ENCODE measurements at regions not wholly inside any gene's neighbourhood (a gene's known extent, or its start where the extent isn't known, plus 50 kb on each side); places are given as distances from the start of the nearest gene placed in this dataset.

DNA sequence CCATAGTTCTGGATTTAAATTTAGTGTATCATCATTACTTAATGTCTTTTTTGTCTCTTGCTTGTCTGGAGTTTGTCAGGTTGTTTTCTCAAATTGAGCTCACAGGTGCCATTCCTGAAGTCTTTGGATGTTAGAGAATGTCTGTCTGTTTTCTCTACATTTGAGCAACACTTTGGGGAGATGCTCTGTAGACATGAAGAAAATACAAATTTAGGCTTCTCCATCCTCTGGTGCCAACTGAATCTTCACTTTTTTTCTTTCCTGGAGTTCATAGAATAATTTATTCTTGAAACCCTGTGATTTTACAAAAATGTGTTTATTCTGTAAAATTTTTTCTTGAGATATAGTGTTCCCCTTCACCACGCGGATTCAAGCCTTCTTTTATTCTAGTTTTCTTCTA, 256.4 kb upstream of the HDAC4 start:
- no peak overlapping the region for H3K27ac Mint-ChIP-seq
- Histone ChIP-seq H3K79me2 (ENCODE audit: low read depth) (no peaks in the 10 kb centered on the region), H3K9ac (no peak overlapping the region), H3K4me3 (no peak overlapping the region), H2AFZ (replicated peaks) (no peak overlapping the region), H3K4me2 (no peak overlapping the region), H3F3A (ENCODE audit: low read depth) (no peaks in the 10 kb centered on the region), H3K27ac (no peak overlapping the region), H3K9me3 (ENCODE audit: low read depth) (no peaks in the 10 kb centered on the region), H4K20me1 (ENCODE audit: low read depth) (no peaks in the 10 kb centered on the region), H3K27me3 (no peaks in the 10 kb centered on the region), H3K36me3 (no peaks in the 10 kb centered on the region), H3K4me1 (no peaks in the 10 kb centered on the region)
- peaks cover 4% of the 10 kb centered on the region for H3K4me1 Mint-ChIP-seq
- no peak for TF ChIP-seq EZH2phosphoT487 (IDR thresholded peaks at IDR 0.05)
- TF ChIP-seq, protein P1, sequence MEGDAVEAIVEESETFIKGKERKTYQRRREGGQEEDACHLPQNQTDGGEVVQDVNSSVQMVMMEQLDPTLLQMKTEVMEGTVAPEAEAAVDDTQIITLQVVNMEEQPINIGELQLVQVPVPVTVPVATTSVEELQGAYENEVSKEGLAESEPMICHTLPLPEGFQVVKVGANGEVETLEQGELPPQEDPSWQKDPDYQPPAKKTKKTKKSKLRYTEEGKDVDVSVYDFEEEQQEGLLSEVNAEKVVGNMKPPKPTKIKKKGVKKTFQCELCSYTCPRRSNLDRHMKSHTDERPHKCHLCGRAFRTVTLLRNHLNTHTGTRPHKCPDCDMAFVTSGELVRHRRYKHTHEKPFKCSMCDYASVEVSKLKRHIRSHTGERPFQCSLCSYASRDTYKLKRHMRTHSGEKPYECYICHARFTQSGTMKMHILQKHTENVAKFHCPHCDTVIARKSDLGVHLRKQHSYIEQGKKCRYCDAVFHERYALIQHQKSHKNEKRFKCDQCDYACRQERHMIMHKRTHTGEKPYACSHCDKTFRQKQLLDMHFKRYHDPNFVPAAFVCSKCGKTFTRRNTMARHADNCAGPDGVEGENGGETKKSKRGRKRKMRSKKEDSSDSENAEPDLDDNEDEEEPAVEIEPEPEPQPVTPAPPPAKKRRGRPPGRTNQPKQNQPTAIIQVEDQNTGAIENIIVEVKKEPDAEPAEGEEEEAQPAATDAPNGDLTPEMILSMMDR (IDR thresholded peaks at IDR 0.05) = no peak
- TF ChIP-seq EZH2 (IDR thresholded peaks at IDR 0.05) = no peak
- no peak overlapping the region for H3K4me3 Mint-ChIP-seq
- no peaks in the 10 kb centered on the region for H3K9me3 Mint-ChIP-seq
- H3K27me3 Mint-ChIP-seq (ENCODE audit: insufficient read depth, low read depth) = peaks cover 2% of the 10 kb centered on the region
- H3K36me3 Mint-ChIP-seq = no peaks in the 10 kb centered on the region
- no peak for DNase-seq (ENCODE audit: low spot score)

DNA sequence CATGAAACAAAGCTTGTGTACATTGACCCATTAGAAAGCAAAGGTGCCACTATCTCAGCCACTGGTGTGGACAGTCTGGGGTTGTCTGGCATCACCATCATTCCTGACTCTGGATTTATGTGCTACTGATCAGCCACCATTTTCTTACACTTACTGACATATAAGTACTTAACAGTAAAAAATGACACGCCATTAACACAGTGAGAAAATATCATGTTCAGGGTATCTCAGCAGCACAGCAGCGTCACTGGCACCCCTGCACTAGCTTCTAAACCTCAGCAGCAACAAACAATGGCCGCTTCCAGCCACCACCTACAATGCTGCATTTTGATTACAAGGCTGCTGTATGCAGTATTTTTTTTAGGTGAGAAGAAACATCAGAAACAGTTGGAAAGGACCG, 253.4 kb upstream of the HDAC4 start:
- Mint-ChIP-seq H3K27me3 (ENCODE audit: insufficient read depth, low read depth) (no peaks in the 10 kb centered on the region), H3K4me3 (no peak overlapping the region), H3K27ac (no peak overlapping the region), H3K36me3 (peaks cover 2% of the 10 kb centered on the region), H3K4me1 (no peaks in the 10 kb centered on the region), H3K9me3 (peaks cover under 1% of the 10 kb centered on the region)
- peak overlapping the region; percentile 37 for H3K9ac ChIP-seq
- H2AFZ ChIP-seq (replicated peaks) = no peak overlapping the region
- no peaks in the 10 kb centered on the region for H3K4me1 ChIP-seq
- H3K36me3 ChIP-seq = no peaks in the 10 kb centered on the region
- TF ChIP-seq, protein P1 (IDR thresholded peaks at IDR 0.05) = no peak
- DNase-seq (ENCODE audit: low spot score) = no peak
- no peak overlapping the region for H3K4me2 ChIP-seq
- no peak overlapping the region for H3K27ac ChIP-seq
- no peaks in the 10 kb centered on the region for H3K79me2 ChIP-seq (ENCODE audit: low read depth)
- H3K27me3 ChIP-seq = no peaks in the 10 kb centered on the region
- no peak overlapping the region for H3K4me3 ChIP-seq
- no peaks in the 10 kb centered on the region for H3F3A ChIP-seq (ENCODE audit: low read depth)
- no peaks in the 10 kb centered on the region for H3K9me3 ChIP-seq (ENCODE audit: low read depth)
- H4K20me1 ChIP-seq (ENCODE audit: low read depth) = no peaks in the 10 kb centered on the region

DNA sequence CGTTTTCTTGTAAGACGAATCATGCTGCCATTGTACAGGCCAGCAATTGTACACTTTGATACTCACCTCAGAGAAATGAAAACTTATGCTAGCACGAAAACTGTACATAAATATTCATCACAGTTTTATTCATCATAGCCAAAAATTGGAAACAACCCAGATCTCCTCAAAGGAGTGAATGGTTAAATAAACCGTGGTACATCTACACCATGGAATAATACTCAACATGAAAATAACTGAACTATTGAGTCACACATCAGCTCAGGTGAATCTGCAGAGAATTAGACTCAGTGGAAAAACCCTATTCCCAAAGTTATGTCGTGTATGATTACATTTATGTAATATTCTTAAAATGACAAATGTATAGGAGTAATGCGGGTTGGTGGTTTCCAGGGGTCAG, 251.0 kb upstream of the HDAC4 start:
- no peaks in the 10 kb centered on the region for H3K27me3 Mint-ChIP-seq (ENCODE audit: insufficient read depth, low read depth)
- no peak for DNase-seq (ENCODE audit: low spot score)
- no peaks in the 10 kb centered on the region for H3K27me3 ChIP-seq
- H3F3A ChIP-seq (ENCODE audit: low read depth) = no peaks in the 10 kb centered on the region
- no peaks in the 10 kb centered on the region for H4K20me1 ChIP-seq (ENCODE audit: low read depth)
- no peak overlapping the region for H3K4me3 Mint-ChIP-seq
- H3K27ac ChIP-seq = no peak overlapping the region
- H3K9me3 Mint-ChIP-seq = peaks cover 5% of the 10 kb centered on the region
- no peak overlapping the region for H3K9ac ChIP-seq
- no peaks in the 10 kb centered on the region for H3K9me3 ChIP-seq (ENCODE audit: low read depth)
- H3K27ac Mint-ChIP-seq = no peak overlapping the region
- no peak for TF ChIP-seq EZH2 (IDR thresholded peaks at IDR 0.05)
- TF ChIP-seq EZH2phosphoT487 (IDR thresholded peaks at IDR 0.05) = no peak
- TF ChIP-seq, protein P1 (IDR thresholded peaks at IDR 0.05) = no peak
- peaks cover 2% of the 10 kb centered on the region for H3K36me3 Mint-ChIP-seq
- no peak overlapping the region for H3K4me2 ChIP-seq
- H3K79me2 ChIP-seq (ENCODE audit: low read depth) = no peaks in the 10 kb centered on the region
- no peak overlapping the region for H2AFZ ChIP-seq (replicated peaks)
- no peak overlapping the region for H3K4me3 ChIP-seq
- H3K36me3 ChIP-seq = no peaks in the 10 kb centered on the region
- H3K4me1 Mint-ChIP-seq = no peaks in the 10 kb centered on the region
- no peaks in the 10 kb centered on the region for H3K4me1 ChIP-seq

DNA sequence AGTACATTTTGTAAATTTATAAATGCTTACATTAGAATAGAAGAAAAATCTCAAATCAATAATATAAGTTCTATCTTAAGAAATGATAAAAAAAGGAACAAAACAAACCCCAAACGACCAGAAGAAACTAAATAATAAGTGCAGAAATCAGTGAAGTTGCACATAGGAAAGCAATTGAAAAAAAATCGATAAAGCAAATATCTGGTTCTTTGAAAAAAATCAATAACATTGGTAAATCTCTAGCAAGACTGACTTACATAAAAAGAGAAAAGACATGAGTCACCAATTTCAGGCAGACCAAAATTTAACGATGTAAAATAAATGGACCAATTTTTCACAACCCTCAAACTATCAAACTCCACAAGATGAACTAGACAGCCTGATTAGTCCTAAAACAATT, 249.9 kb upstream of the HDAC4 start:
- Histone ChIP-seq H3K36me3 (no peaks in the 10 kb centered on the region), H3K79me2 (ENCODE audit: low read depth) (no peaks in the 10 kb centered on the region), H4K20me1 (ENCODE audit: low read depth) (no peaks in the 10 kb centered on the region), H3F3A (ENCODE audit: low read depth) (no peaks in the 10 kb centered on the region), H3K9ac (no peak overlapping the region), H3K27me3 (no peaks in the 10 kb centered on the region), H2AFZ (replicated peaks) (no peak overlapping the region), H3K4me2 (no peak overlapping the region), H3K27ac (no peak overlapping the region), H3K9me3 (ENCODE audit: low read depth) (no peaks in the 10 kb centered on the region), H3K4me3 (no peak overlapping the region), H3K4me1 (no peaks in the 10 kb centered on the region)
- DNase-seq (ENCODE audit: low spot score) = no peak
- Mint-ChIP-seq H3K27me3 (ENCODE audit: insufficient read depth, low read depth) (no peaks in the 10 kb centered on the region), H3K36me3 (peaks cover 2% of the 10 kb centered on the region), H3K9me3 (peaks cover 5% of the 10 kb centered on the region), H3K27ac (no peak overlapping the region), H3K4me1 (no peaks in the 10 kb centered on the region), H3K4me3 (no peak overlapping the region)
- no peak for TF ChIP-seq EZH2 (IDR thresholded peaks at IDR 0.05)
- no peak for TF ChIP-seq EZH2phosphoT487 (IDR thresholded peaks at IDR 0.05)
- TF ChIP-seq, protein P1 (IDR thresholded peaks at IDR 0.05) = no peak

Measured in neural progenitor cell (in vitro differentiated cells).